ENCODE measurements at regions not wholly inside any gene's neighbourhood (a gene's known extent, or its start where the extent isn't known, plus 50 kb on each side); places are given as distances from the start of the nearest gene placed in this dataset.
A peak's percentile ranks its signal among the peaks of the same experiment; 100 is the strongest.

DNA sequence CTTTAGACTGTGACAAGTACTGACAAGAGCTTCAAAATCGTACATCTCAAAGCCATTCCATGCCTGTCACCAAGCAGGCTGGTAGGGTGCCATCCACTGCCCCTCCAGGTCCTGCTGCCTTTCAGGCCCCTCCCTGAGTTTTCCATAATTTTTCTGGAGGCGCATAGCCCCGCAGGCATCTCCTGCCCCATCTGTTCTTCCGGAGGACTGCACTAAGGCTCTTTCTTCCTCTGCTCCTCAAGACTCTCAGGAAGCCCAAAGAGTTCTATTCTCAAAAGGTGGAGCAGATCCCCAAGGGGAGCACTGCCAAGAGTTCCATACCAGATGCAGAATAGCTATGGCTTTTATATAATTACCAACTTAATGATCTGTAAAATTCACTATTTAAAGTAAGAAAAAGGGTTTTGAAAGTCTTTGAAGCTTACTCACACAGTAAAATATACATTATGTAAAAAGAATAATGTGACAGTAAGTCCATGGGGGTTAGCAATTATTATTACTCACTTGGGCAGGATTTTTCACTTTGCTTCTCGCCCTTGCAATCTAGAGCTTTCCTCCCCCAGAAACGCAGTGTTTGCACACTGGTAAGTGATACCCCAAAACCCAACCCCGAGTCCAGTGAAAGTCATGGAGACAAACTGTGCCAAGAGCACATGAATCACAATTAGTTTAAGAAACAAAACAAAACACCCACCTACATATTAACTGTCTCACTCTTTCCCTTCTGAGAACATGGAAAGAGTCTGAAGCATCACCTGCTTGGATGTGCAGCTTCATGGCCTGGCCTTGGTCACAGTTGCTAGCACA is 114.1 kb upstream of the DAPK1 start:
- H3K4me1 ChIP-seq (replicated peaks in 1 of 4; ENCODE audit: control insufficient read depth in 3 of 4, insufficient read depth in 4 of 4, low read length in 3 of 4) = peaks cover 0 to 4% (median 1%) of the 10 kb centered on the region in 4 experiments; a peak in 3 of 7 replicates
- no peak overlapping the region for H3K4ac ChIP-seq (replicated peaks; ENCODE audit: insufficient read length, low read depth, low read length)
- H4K91ac ChIP-seq (replicated peaks; ENCODE audit: insufficient read length, low read length) = no peak overlapping the region
- H2BK15ac ChIP-seq (ENCODE audit: low read length) = no peak overlapping the region
- H2BK20ac ChIP-seq (ENCODE audit: low read length) = no peak overlapping the region
- DNase-seq (ENCODE audit: low read depth in 1 of 2, low spot score in 2 of 2) = no peak
- H4K20me1 ChIP-seq (replicated peaks in 1 of 2; ENCODE audit: control insufficient read depth in 1 of 2, insufficient read depth in 2 of 2, low read length in 2 of 2) = no peaks in the 10 kb centered on the region
- H3K9ac ChIP-seq (replicated peaks in 1 of 4; ENCODE audit: extremely low read depth in 1 of 4, low read depth in 3 of 4, low read length in 3 of 4) = no peak overlapping the region
- H3K56ac ChIP-seq (replicated peaks; ENCODE audit: insufficient read length, low read depth, low read length) = no peak overlapping the region
- no peak overlapping the region for H4K5ac ChIP-seq (ENCODE audit: insufficient read length, low read depth, low read length)
- FAIRE-seq = no peak
- H3K23ac ChIP-seq (ENCODE audit: insufficient read length) = no peak overlapping the region
- no peaks in the 10 kb centered on the region for H3K79me2 ChIP-seq (ENCODE audit: control insufficient read depth in 1 of 2, insufficient read depth in 2 of 2, low read length in 2 of 2)
- peak overlapping the region; percentile 68; the same call in 1 of the 2 replicates for H2BK5ac ChIP-seq (ENCODE audit: low read depth, low read length)
- no peak overlapping the region for H3K18ac ChIP-seq (ENCODE audit: extremely low read depth, low read length)
- ChIA-PET CTCF (ENCODE audit: partially characterized antibody) (no interaction called here), POLR2A (ENCODE audit: partially characterized antibody) (interaction anchor here (0.7 to 1.1 kb wide), 2 partner anchors 9 to 23 kb away, joined by 3 read pairs; no protein-coding TSS in a partner anchor)
- WGBS, 2 experiments (ENCODE audit: extremely low coverage in 1 of 2, insufficient coverage in 1 of 2, insufficient read length in 1 of 2, insufficient replicate concordance in 2 of 2, low coverage in 1 of 2, low lambda C conversion rate in 2 of 2, missing lambda C conversion rate in 1 of 2) = 94% methylated on average over 7 of the region's 7 CpGs; no CpG with 5 or more reads in 1 of the 2 experiments
- H4K8ac ChIP-seq (ENCODE audit: extremely low read depth, insufficient read depth, low read length) = no peak overlapping the region
- no peaks in the 10 kb centered on the region for H3K27me3 ChIP-seq (replicated peaks in 1 of 4; ENCODE audit: control insufficient read depth in 3 of 4, extremely low read depth in 1 of 4, insufficient read depth in 3 of 4, low read length in 3 of 4)
- H2AK5ac ChIP-seq (ENCODE audit: low read depth, low read length) = no peak overlapping the region
- H3K27ac ChIP-seq (ENCODE audit: low read depth, low read length) = no peak overlapping the region
- no peaks in the 10 kb centered on the region; a peak in 1 of 8 replicates for H3K36me3 ChIP-seq (ENCODE audit: control insufficient read depth in 2 of 4, insufficient read depth in 4 of 4, low read length in 3 of 4)
- no peaks in the 10 kb centered on the region for H3K23me2 ChIP-seq (ENCODE audit: low read depth, low read length)
- TF ChIP-seq SIN3A (conservative IDR thresholded peaks at IDR 0.05 in 1 of 2, IDR thresholded peaks at IDR 0.05 in 1 of 2; ENCODE audit: low read depth in 1 of 2, low read length in 2 of 2) = no peak
- no peak for TF ChIP-seq ZNF274 (IDR thresholded peaks at IDR 0.05; ENCODE audit: borderline replicate concordance, extremely low read depth, low read length)
- TF ChIP-seq CBX5 (IDR thresholded peaks at IDR 0.05; ENCODE audit: low read depth, low read length) = no peak
- no peak for TF ChIP-seq ASH2L (IDR thresholded peaks at IDR 0.05; ENCODE audit: low read length)
- no peak for TF ChIP-seq POLR2A (IDR thresholded peaks at IDR 0.05; ENCODE audit: control extremely low read depth in 1 of 2, low read depth in 2 of 2, low read length in 2 of 2)
- TF ChIP-seq CHD2 (IDR thresholded peaks at IDR 0.05; ENCODE audit: low read length) = no peak
- no peak for TF ChIP-seq KDM1A (IDR thresholded peaks at IDR 0.05; ENCODE audit: borderline replicate concordance, low read length)
- no peak for TF ChIP-seq TEAD4 (IDR thresholded peaks at IDR 0.05; ENCODE audit: low read depth, low read length)
- peak overlapping the region; percentile 75; the same call in 1 of the 2 replicates for H2BK12ac ChIP-seq (ENCODE audit: low read depth, low read length)
- H3K4me3 ChIP-seq (ENCODE audit: extremely low read depth in 1 of 4, insufficient read depth in 2 of 4, low read depth in 3 of 4, low read length in 4 of 4) = no peak overlapping the region
- no peak overlapping the region for H3K4me2 ChIP-seq (ENCODE audit: insufficient read depth in 1 of 2, low read depth in 2 of 2, low read length in 2 of 2)
- H2BK120ac ChIP-seq (replicated peaks; ENCODE audit: low read depth, low read length) = peak overlapping the region; percentile 71
- H2AFZ ChIP-seq (ENCODE audit: low read length) = no peak overlapping the region
- H3K79me1 ChIP-seq (ENCODE audit: low read depth, low read length) = no peaks in the 10 kb centered on the region
- H3K9me3 ChIP-seq (ENCODE audit: insufficient read depth in 2 of 2, low read depth in 1 of 2, low read length in 1 of 2) = no peaks in the 10 kb centered on the region
- no peak overlapping the region for H3K14ac ChIP-seq (ENCODE audit: insufficient read length)
